ENCODE measurements at regions not wholly inside any gene's neighbourhood (a gene's known extent, or its start where the extent isn't known, plus 50 kb on each side); places are given as distances from the start of the nearest gene placed in this dataset.

GRCh38 chr2:790081-790480 is 112.9 kb upstream of the TMEM18 start:
- TF ChIP-seq POLR2A (IDR thresholded peaks at IDR 0.05; ENCODE audit: low read length) (no peak), GATA1 (IDR thresholded peaks at IDR 0.05; ENCODE audit: low read depth, low read length) (no peak)

Data from erythroblast (primary cell).